GM18909 (cell line): ENCODE measurements at regions not wholly inside any gene's neighbourhood (a gene's known extent, or its start where the extent isn't known, plus 50 kb on each side); places are given as distances from the start of the nearest gene placed in this dataset.
A peak's percentile ranks its signal among the peaks of the same experiment; 100 is the strongest.

ENCODE experiments used
- ATAC-seq: cut with Tn5 transposase; IDR thresholded peaks from one replicate; pipeline ENCODE4 v1.9.1; 2021; ENCODE audit warnings: mild to moderate bottlenecking; ENCODE audit not compliant: unreplicated experiment, poor library complexity

- no peak for ATAC-seq
Observed at GRCh38 chr18:24725644-24726415, 265.4 kb downstream of the HRH4 start.

- ATAC-seq, result peak; percentile 57
Observed at GRCh38 chr18:24726727-24727492, 266.5 kb downstream of the HRH4 start.

- ATAC-seq, result no peak
Observed at GRCh38 chr18:24727685-24728084, 267.2 kb downstream of the HRH4 start.

GRCh38 chr18:24731158-24731557 lies 270.7 kb downstream of the HRH4 start:
- ATAC-seq, result no peak

- ATAC-seq, result no peak
Observed at GRCh38 chr18:24731981-24732380, 271.5 kb downstream of the HRH4 start.

- no peak for ATAC-seq
Observed at GRCh38 chr18:24734058-24734457, 273.6 kb downstream of the HRH4 start.

GRCh38 chr18:24735624-24736231 lies 275.3 kb downstream of the HRH4 start:
- ATAC-seq, result no peak

- ATAC-seq, result no peak
Observed at GRCh38 chr18:24736662-24737330, 276.4 kb downstream of the HRH4 start.

- ATAC-seq, result no peak
Observed at GRCh38 chr18:24740829-24741228, 280.4 kb downstream of the HRH4 start.

GRCh38 chr18:24741321-24741720 lies 280.9 kb downstream of the HRH4 start:
- ATAC-seq, result no peak

- ATAC-seq, result no peak
Observed at GRCh38 chr18:24741965-24742724, 281.7 kb downstream of the HRH4 start.

GRCh38 chr18:24754583-24755253 lies 294.3 kb downstream of the HRH4 start:
- no peak for ATAC-seq

- no peak for ATAC-seq
Observed at GRCh38 chr18:24756385-24756784, 295.9 kb downstream of the HRH4 start.

GRCh38 chr18:24757134-24757533 lies 296.7 kb downstream of the HRH4 start:
- no peak for ATAC-seq

GRCh38 chr18:24761765-24762164 lies 301.3 kb downstream of the HRH4 start:
- no peak for ATAC-seq

GRCh38 chr18:24762511-24762910 lies 302.1 kb downstream of the HRH4 start:
- no peak for ATAC-seq

GRCh38 chr18:24763765-24764513 lies 303.5 kb downstream of the HRH4 start:
- ATAC-seq, result no peak

- no peak for ATAC-seq
Observed at GRCh38 chr18:24764766-24765165, 304.3 kb downstream of the HRH4 start.

GRCh38 chr18:24766376-24766775 lies 305.9 kb downstream of the HRH4 start:
- no peak for ATAC-seq
